Keratinocyte (primary cell): ENCODE measurements at regions not wholly inside any gene's neighbourhood (a gene's known extent, or its start where the extent isn't known, plus 50 kb on each side); places are given as distances from the start of the nearest gene placed in this dataset.

Source experiments
- CTCF ChIP-seq, 3 experiments: IDR thresholded peaks in 1 of 3; conservative IDR thresholded peaks in 1 of 3; optimal IDR thresholded peaks in 1 of 3; 2 replicates in 2 of 3; 3 replicates in 1 of 3; pipeline versions ENCODE3 to v1.5.1; 2011; ENCODE audit warnings: low read length in 3 of 3, mild to moderate bottlenecking in 3 of 3, moderate library complexity in 2 of 3, control low read depth in 1 of 3, inconsistent platforms in 1 of 3; ENCODE audit not compliant: insufficient read depth in 2 of 3; ENCODE audit errors: extremely low read depth in 1 of 3
- EZH2 ChIP-seq: IDR thresholded peaks from one replicate; pipeline ENCODE4 v1.6.1; 2012; ENCODE audit warnings: inconsistent platforms, mild to moderate bottlenecking, low read length, moderate library complexity

GRCh38 chr21:18771845-18772380, 368.3 kb upstream of the TMPRSS15 start:
- no peak for TF ChIP-seq CTCF (optimal IDR thresholded peaks at IDR 0.05 in 1 of 3, IDR thresholded peaks at IDR 0.05 in 1 of 3, conservative IDR thresholded peaks at IDR 0.05 in 1 of 3; ENCODE audit: extremely low read depth in 1 of 3, insufficient read depth in 2 of 3, low read length in 3 of 3)
- TF ChIP-seq EZH2, result no peak
